GM12878 (cell line): ENCODE measurements at regions not wholly inside any gene's neighbourhood (a gene's known extent, or its start where the extent isn't known, plus 50 kb on each side); places are given as distances from the start of the nearest gene placed in this dataset.

ENCODE experiments used
- ATAC-seq: fragments of 200-7000 bp; cut with Tn5 transposase; 3 replicates; pipeline ENCODE4 v1.9.1; 2020; ENCODE audit warnings: mild to moderate bottlenecking, moderate library complexity
- BruUV-seq: library from RNA; stranded (reverse); fragments of 400-500 nt; replicated peaks from 2 replicates; lab custom pipeline; 2021; lab: Mats Ljungman, UMichigan
- CTCF ChIA-PET: fragments of 300-600 bp; sonication (Branson Sonifier 250); formaldehyde crosslinking; extraction: SDS; loops from one replicate; lab custom pipeline; 2021; ENCODE audit warnings: inconsistent platforms; lab: Yijun Ruan, JAX
- POLR2A ChIA-PET: fragments of 350-600 bp; formaldehyde crosslinking; extraction: SDS; loops from one replicate; lab custom pipeline; 2021; ENCODE audit warnings: inconsistent platforms; lab: Charles Lee
- RAD21 ChIA-PET: fragments of 300-600 bp; sonication (Branson Sonifier 250); formaldehyde crosslinking; loops from one replicate; lab custom pipeline; 2023; ENCODE audit warnings: antibody characterized with exemption; ENCODE audit not compliant: unreplicated experiment; lab: Charles Lee
- SMC1A ChIA-PET: fragments of 300-600 bp; sonication (Branson Sonifier 250); formaldehyde crosslinking; loops from one replicate; lab custom pipeline; 2023; ENCODE audit not compliant: unreplicated experiment, uncharacterized antibody; lab: Charles Lee
- DNase-seq: peaks from one replicate; pipeline ENCODE4 v3.0.0-alpha.2; 2011; ENCODE audit warnings: low read depth, low spot score
- FAIRE-seq: peaks from 3 replicates; lab custom pipeline; 2011; peaks lifted over from hg19 to GRCh38; lab: Jason Lieb, UNC
- H2AFZ ChIP-seq: 2 replicates; pipeline ENCODE4 v1.6.0; 2011; ENCODE audit warnings: low read depth, low read length, control low read depth; ENCODE audit not compliant: control insufficient read depth
- H3K27ac ChIP-seq: 2 replicates; pipeline ENCODE4 v1.5.1; 2011; ENCODE audit warnings: control low read depth; ENCODE audit not compliant: control insufficient read depth, insufficient read depth
- H3K27me3 ChIP-seq, 2 experiments: replicated peaks in 1 of 2; 2 replicates each; pipeline versions ENCODE4 v1.6.0 to v1.6.1; 2011; ENCODE audit warnings: low read length in 1 of 2; ENCODE audit not compliant: control insufficient read depth in 2 of 2, insufficient read depth in 2 of 2
- H3K36me3 ChIP-seq, 2 experiments: 2 replicates each; pipeline ENCODE4 v1.5.1; 2011; ENCODE audit warnings: low read length in 1 of 2; ENCODE audit not compliant: control insufficient read depth in 2 of 2, insufficient read depth in 2 of 2
- H3K4me1 ChIP-seq: 2 replicates; pipeline ENCODE4 v1.6.1; 2011; ENCODE audit warnings: mild to moderate bottlenecking, low read length, moderate library complexity, mixed read lengths; ENCODE audit not compliant: control insufficient read depth, insufficient read depth
- H3K4me2 ChIP-seq: 2 replicates; pipeline ENCODE4 v1.6.0; 2011; ENCODE audit warnings: control low read depth; ENCODE audit not compliant: control insufficient read depth, insufficient read depth
- H3K4me3 ChIP-seq: fragments of 200-600 bp; sonication (generic); 2 replicates; pipeline ENCODE4 v1.5.1; 2016
- H3K79me2 ChIP-seq: 2 replicates; pipeline ENCODE4 v1.6.0; 2011; ENCODE audit warnings: low read length; ENCODE audit not compliant: control insufficient read depth, insufficient read depth
- H3K9ac ChIP-seq: 2 replicates; pipeline ENCODE4 v1.8.0; 2011; ENCODE audit warnings: low read length, control low read depth, mixed read lengths; ENCODE audit not compliant: control insufficient read depth, insufficient read depth
- H3K9me3 ChIP-seq: replicated peaks from 3 replicates; pipeline ENCODE4 v1.5.1; 2011; ENCODE audit warnings: mild to moderate bottlenecking, low read length; ENCODE audit not compliant: control insufficient read depth, insufficient read depth
- H4K20me1 ChIP-seq: 2 replicates; pipeline ENCODE4 v1.6.0; 2011; ENCODE audit not compliant: control insufficient read depth, insufficient read depth
- EP300 ChIP-seq, 2 experiments: fragments of 150-350 bp in 1 of 2; IDR thresholded peaks; 2 replicates each; pipeline ENCODE4 v1.6.1; 2011 to 2012; ENCODE audit warnings: low read depth in 2 of 2, low read length in 2 of 2, borderline replicate concordance in 1 of 2, improper control_type of control experiment in 1 of 2, inconsistent platforms in 1 of 2; ENCODE audit not compliant: control insufficient read depth in 1 of 2
- GATAD2B ChIP-seq: fragments of 450-650 bp; conservative IDR thresholded peaks from 2 replicates; pipeline ENCODE4 v1.6.1; 2017; ENCODE audit warnings: low read depth, mild to moderate bottlenecking, moderate library complexity
- KLF5 ChIP-seq: fragments of 450-650 bp; IDR thresholded peaks from 2 replicates; pipeline ENCODE4 v1.6.1; 2014; ENCODE audit warnings: mild to moderate bottlenecking; ENCODE audit not compliant: partially characterized antibody
- LARP7 ChIP-seq: fragments of 450-650 bp; IDR thresholded peaks from 2 replicates; pipeline ENCODE4 v1.6.1; 2017; ENCODE audit warnings: mild to moderate bottlenecking
- MEF2B ChIP-seq: fragments of 450-650 bp; IDR thresholded peaks from 2 replicates; pipeline ENCODE4 v1.6.1; 2018; ENCODE audit warnings: mild to moderate bottlenecking, moderate library complexity; ENCODE audit not compliant: partially characterized antibody, poor library complexity, severe bottlenecking
- POLR2AphosphoS5 ChIP-seq: IDR thresholded peaks from 2 replicates; pipeline ENCODE4 v1.6.1; 2011; ENCODE audit warnings: mild to moderate bottlenecking, low read length, inconsistent platforms
- RAD21 ChIP-seq: IDR thresholded peaks from 2 replicates; pipeline ENCODE4 v1.6.1; 2011; ENCODE audit warnings: mild to moderate bottlenecking, low read depth, low read length, moderate library complexity; ENCODE audit not compliant: insufficient read depth
- SIX5 ChIP-seq: IDR thresholded peaks from 2 replicates; pipeline ENCODE4 v1.6.1; 2011; ENCODE audit warnings: mild to moderate bottlenecking, low read depth, low read length, moderate library complexity; ENCODE audit not compliant: severe bottlenecking
- STAT1 ChIP-seq: fragments of 450-650 bp; conservative IDR thresholded peaks from 2 replicates; pipeline ENCODE4 v1.6.1; 2014; ENCODE audit warnings: antibody characterized with exemption, mild to moderate bottlenecking
- STAT3 ChIP-seq: IDR thresholded peaks from 2 replicates; pipeline ENCODE4 v1.6.1; 2011; ENCODE audit warnings: low read depth, low read length, improper control_type of control experiment
- WRNIP1 ChIP-seq: IDR thresholded peaks from 2 replicates; pipeline ENCODE4 v1.6.1; 2011; ENCODE audit warnings: low read depth, low read length, improper control_type of control experiment, borderline replicate concordance
- YBX1 ChIP-seq: fragments of 450-650 bp; IDR thresholded peaks from 2 replicates; pipeline ENCODE4 v1.6.1; 2016; ENCODE audit warnings: antibody characterized with exemption
- ZZZ3 ChIP-seq: IDR thresholded peaks from 2 replicates; pipeline ENCODE4 v1.6.1; 2011; ENCODE audit warnings: low read depth; ENCODE audit not compliant: control insufficient read depth, insufficient read length
- WGBS: methylation state at CpG from one replicate; pipeline ENCODE4 v1.1.6; 2016; ENCODE audit warnings: low lambda C conversion rate; ENCODE audit not compliant: insufficient replicate concordance, insufficient coverage; ENCODE audit errors: missing lambda C conversion rate; 5-methylcytosine and 5-hydroxymethylcytosine counted together
- in situ Hi-C: fragments of 300-500 bp; cut with MboI; formaldehyde crosslinking; loops from 9 replicates; pipeline ENCODE4 v1.14.3; 2018; ENCODE audit warnings: mixed read lengths
- intact Hi-C: fragments of 100-400 bp; cut with micrococcal nuclease; formaldehyde crosslinking; loops from one replicate; pipeline ENCODE4 v1.14.2; 2022; ENCODE audit not compliant: unreplicated experiment
- TF ChIP-seq, protein P1 (sequence below): fragments of 450-650 bp; IDR thresholded peaks from 2 replicates; pipeline ENCODE4 v1.6.1; 2016; ENCODE audit warnings: mild to moderate bottlenecking
- TF ChIP-seq, protein P2 (sequence below): fragments of 150-350 bp; IDR thresholded peaks from 2 replicates; pipeline ENCODE4 v1.6.1; 2016; ENCODE audit warnings: low read depth, low read length
- TF ChIP-seq, protein P3 (sequence below): fragments of 450-650 bp; IDR thresholded peaks from 2 replicates; pipeline ENCODE4 v1.6.1; 2017; ENCODE audit warnings: low read depth, mild to moderate bottlenecking, moderate library complexity

DNA sequence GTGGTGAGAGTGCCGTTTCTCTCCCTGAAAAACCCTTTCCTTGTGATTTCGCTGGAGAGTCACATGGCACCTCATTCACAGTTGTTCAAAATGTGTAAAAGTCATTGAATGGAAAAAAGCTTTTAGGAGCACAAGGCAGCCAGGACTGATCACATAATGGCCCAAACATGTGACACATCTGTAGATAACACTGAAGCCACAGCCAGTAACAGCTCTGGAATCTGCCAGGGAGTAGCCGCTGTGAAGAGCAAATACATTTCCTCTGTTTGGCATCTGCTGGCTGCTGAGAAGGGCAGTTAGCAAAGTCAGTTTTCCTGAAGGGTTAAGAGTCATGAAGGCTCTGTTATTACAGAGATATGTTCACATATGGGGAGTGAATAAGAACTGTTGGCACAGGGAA lies 271.8 kb downstream of the NNT start:
- Histone ChIP-seq H3K4me3 (no peak overlapping the region), H3K79me2 (no peaks in the 10 kb centered on the region), H2AFZ (no peak overlapping the region), H3K4me2 (no peak overlapping the region), H3K36me3 (no peaks in the 10 kb centered on the region), H3K4me1 (no peaks in the 10 kb centered on the region)
- ChIA-PET POLR2A (no interaction called here), CTCF (no interaction called here), SMC1A (no interaction called here)
- intact Hi-C loops: no loop called here
- in situ Hi-C loops: no loop called here
- FAIRE-seq: no peak
- no TSS peak for BruUV-seq
- TF ChIP-seq EP300 (IDR thresholded peaks at IDR 0.05; ENCODE audit: borderline replicate concordance in 1 of 2, control insufficient read depth in 1 of 2, low read depth in 2 of 2, low read length in 2 of 2) (no peak), WRNIP1 (no peak), STAT1 (no peak), RAD21 (no peak), ZZZ3 (no peak), STAT3 (no peak), SIX5 (no peak), LARP7 (no peak), MEF2B (no peak), KLF5 (no peak), GATAD2B (no peak), POLR2AphosphoS5 (no peak), YBX1 (no peak)
- TF ChIP-seq, protein P1, sequence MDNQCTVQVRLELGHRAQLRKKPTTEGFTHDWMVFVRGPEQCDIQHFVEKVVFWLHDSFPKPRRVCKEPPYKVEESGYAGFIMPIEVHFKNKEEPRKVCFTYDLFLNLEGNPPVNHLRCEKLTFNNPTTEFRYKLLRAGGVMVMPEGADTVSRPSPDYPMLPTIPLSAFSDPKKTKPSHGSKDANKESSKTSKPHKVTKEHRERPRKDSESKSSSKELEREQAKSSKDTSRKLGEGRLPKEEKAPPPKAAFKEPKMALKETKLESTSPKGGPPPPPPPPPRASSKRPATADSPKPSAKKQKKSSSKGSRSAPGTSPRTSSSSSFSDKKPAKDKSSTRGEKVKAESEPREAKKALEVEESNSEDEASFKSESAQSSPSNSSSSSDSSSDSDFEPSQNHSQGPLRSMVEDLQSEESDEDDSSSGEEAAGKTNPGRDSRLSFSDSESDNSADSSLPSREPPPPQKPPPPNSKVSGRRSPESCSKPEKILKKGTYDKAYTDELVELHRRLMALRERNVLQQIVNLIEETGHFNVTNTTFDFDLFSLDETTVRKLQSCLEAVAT: no peak
- TF ChIP-seq, protein P2, sequence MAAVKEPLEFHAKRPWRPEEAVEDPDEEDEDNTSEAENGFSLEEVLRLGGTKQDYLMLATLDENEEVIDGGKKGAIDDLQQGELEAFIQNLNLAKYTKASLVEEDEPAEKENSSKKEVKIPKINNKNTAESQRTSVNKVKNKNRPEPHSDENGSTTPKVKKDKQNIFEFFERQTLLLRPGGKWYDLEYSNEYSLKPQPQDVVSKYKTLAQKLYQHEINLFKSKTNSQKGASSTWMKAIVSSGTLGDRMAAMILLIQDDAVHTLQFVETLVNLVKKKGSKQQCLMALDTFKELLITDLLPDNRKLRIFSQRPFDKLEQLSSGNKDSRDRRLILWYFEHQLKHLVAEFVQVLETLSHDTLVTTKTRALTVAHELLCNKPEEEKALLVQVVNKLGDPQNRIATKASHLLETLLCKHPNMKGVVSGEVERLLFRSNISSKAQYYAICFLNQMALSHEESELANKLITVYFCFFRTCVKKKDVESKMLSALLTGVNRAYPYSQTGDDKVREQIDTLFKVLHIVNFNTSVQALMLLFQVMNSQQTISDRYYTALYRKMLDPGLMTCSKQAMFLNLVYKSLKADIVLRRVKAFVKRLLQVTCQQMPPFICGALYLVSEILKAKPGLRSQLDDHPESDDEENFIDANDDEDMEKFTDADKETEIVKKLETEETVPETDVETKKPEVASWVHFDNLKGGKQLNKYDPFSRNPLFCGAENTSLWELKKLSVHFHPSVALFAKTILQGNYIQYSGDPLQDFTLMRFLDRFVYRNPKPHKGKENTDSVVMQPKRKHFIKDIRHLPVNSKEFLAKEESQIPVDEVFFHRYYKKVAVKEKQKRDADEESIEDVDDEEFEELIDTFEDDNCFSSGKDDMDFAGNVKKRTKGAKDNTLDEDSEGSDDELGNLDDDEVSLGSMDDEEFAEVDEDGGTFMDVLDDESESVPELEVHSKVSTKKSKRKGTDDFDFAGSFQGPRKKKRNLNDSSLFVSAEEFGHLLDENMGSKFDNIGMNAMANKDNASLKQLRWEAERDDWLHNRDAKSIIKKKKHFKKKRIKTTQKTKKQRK: no peak
- TF ChIP-seq, protein P3, sequence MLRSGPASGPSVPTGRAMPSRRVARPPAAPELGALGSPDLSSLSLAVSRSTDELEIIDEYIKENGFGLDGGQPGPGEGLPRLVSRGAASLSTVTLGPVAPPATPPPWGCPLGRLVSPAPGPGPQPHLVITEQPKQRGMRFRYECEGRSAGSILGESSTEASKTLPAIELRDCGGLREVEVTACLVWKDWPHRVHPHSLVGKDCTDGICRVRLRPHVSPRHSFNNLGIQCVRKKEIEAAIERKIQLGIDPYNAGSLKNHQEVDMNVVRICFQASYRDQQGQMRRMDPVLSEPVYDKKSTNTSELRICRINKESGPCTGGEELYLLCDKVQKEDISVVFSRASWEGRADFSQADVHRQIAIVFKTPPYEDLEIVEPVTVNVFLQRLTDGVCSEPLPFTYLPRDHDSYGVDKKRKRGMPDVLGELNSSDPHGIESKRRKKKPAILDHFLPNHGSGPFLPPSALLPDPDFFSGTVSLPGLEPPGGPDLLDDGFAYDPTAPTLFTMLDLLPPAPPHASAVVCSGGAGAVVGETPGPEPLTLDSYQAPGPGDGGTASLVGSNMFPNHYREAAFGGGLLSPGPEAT: no peak
- TF ChIP-seq, all 136 proteins: peak for 0
- no peak for DNase-seq
- H3K27ac ChIP-seq: no peak overlapping the region
- RAD21 ChIA-PET: no interaction called here
- no peak overlapping the region for H3K9ac ChIP-seq
- H3K9me3 ChIP-seq: no peaks in the 10 kb centered on the region
- 13% methylated on average over 3 of the region's 3 CpGs for WGBS
- ATAC-seq: no peak
- no peaks in the 10 kb centered on the region for H4K20me1 ChIP-seq
- no peaks in the 10 kb centered on the region for H3K27me3 ChIP-seq
